DMS79 treated with DMSO at 0.1 percent for 48 hours (cell line): ENCODE measurements at regions not wholly inside any gene's neighbourhood (a gene's known extent, or its start where the extent isn't known, plus 50 kb on each side); places are given as distances from the start of the nearest gene placed in this dataset.

Experiments
- DNase-seq: peaks from one replicate; lab custom pipeline; 2025; lab: John Stamatoyannopoulos, UW

- DNase-seq = no peak
Measured at GRCh38 chr3:34783876-34784275, 855.4 kb upstream of the ARPP21 start.

GRCh38 chr3:34793057-34793456 is 846.3 kb upstream of the ARPP21 start:
- no peak for DNase-seq

DNA sequence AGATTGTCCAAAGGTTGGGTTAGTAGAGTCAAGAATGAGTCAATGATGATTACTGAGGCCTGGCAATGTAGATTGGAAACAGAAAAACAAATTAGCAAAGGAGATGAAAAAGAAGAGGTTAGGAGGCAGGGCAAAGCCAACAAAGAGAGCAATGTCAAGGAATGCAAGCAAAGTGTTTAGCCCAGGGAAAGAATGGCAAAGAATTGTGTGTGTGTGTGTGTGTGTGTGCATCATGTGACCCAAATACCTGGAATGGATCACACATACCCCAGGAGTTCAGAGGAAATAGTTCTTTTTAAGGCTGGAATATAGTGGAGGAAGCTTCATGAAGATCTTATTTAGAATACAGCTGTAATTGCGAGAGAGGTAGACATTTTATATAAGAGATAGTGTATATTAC is 831.7 kb upstream of the ARPP21 start:
- DNase-seq = no peak

GRCh38 chr3:34808287-34808686 is 831.0 kb upstream of the ARPP21 start:
- no peak for DNase-seq

GRCh38 chr3:34828847-34829246 is 810.5 kb upstream of the ARPP21 start:
- DNase-seq = no peak

DNA sequence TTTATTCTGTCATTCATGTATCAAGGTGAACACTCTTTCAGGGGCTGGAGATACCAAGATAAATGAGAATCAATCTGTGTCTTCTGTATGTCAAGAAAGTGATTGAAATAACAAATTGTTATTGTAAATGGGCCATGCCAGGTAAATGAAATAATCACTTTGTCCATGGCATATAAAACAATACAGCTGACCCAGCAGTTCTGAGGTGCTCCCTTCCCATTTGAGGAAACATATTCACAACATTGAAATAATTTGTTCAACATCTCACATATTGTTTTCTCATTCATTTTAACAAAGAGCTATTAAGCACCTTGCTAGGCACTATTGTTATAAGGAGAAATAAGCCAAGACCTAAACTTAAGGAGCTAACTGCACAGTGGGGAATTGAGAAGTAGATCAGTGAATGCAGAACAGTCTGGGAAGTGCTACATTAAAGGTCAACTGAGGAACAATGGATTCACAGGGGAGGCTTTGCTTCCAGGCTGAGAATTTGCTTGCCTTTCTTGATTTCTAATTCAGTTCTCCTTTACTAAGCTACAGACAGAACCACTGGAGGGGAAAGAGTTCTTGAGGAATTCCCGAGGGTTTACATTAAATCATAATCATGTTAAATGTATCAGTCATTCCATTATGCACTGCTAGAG is 806.3 kb upstream of the ARPP21 start:
- DNase-seq = no peak

GRCh38 chr3:34837848-34838741 is 801.2 kb upstream of the ARPP21 start:
- no peak for DNase-seq

DNA sequence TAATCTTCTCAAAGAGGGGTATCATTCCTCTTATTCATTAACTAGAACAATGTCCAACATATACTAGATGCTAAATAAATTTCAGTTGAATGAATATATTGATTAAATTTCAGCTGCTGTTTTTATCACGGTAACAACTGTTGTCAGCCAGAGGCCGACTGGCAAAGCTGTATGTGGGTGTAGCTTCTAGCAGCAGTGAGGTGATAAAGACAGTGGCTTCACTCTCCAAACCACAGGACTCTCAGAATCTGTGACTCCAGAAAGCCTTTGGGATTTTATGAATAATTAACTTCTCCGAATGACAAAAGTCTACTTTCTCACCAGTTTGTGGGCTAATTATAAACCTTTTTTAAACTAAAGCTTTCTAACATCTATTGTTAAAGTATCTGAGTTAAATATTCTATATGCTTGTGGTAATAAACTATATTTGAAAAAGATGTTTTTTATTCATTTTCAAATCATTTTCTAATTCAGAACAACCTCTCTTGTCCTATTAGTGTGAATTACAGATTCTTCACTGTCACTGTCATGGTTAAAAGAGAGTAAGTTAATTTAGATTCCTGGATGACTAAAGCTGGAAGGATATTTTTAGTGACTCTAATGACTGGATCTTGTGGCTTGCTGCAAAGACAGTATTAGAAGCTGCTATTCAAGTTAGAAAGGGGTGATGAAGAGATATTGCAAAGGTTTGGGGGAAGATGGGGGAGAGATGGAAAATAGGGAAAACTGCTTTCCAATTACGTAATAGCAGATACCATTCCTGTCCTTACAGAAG is 796.4 kb upstream of the ARPP21 start:
- DNase-seq = no peak

DNA sequence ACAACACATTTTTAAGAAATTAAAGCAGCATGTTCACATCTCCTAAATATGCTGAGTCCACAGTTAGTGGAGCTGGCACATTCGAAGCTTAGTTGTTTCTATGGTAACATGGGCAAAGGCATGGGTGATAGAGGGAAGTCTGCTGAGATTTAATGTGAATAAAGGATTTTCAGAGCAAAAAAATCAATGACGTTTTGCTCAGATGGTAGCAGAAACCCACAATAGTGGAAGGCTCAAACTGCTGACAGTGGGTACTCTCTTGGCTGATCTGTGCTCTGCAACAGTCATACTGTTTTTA is 795.1 kb upstream of the ARPP21 start:
- no peak for DNase-seq

- DNase-seq = no peak
Measured at GRCh38 chr3:34851137-34851536, 788.2 kb upstream of the ARPP21 start.

DNA sequence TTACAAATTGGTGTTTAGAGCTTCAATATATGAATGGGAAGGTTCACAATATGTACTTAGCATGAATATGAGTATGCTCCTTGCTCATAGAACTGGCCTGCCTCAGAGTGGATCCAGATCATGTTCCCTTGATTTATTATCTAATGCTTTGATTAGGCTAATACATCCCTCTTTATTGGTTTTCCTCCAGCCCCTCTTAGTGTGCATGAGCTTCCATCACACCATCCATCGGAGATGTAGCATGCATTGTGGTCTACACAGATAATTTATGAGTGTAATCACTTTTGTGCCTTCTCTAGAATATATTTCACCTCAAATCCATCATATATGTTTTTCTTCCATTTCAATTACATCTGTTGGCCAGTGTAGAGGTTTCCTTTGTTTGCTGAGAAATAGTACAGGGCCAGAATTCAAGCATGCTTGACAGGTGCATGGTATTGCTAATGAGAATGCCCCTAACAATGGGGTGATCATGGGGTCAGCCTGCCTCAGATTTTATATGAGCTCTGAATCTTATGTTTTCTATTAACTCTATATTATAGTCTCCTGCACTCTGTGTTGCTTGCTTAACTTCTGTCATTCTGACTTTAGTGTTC is 786.4 kb upstream of the ARPP21 start:
- no peak for DNase-seq

DNA sequence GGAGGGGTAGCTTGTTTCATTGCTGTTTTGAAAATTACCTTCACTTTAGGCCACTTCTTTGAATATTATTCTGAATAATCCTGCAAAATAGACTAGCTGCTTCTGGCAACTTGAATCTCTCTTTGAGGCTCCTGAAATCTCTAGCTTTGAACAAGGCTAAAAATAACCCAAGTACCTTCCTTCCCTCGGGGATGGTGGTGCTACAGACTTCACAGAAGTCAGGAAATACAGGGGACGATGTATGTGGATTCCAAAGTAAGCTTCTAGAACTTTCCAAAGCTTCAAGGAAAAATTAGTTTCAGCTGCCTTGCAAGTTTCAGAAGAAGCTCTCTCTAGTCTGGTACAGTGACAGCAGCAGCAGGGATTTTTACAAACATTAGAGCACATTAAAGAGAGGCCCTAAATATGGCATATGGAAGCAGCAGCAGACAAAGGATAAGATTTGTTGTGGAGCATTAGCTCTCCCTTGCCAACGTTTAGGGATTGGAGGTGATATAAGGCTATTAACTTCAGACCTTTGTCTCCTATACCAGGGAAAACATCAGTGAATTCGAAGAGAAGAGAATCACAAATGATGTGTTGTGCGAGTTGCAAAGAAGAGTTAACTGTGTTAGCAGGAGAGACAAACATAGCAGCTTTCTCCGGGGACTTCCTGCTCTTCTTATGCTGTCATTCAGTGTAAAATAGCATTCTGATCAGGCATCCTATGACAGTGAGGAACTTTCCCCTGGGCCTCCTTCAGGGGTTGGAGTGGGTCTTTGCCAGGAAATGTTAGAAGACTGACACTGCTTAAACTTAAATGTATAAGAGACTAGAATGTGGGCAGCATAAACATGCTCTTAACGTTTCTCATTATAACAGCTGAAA is 783.0 kb upstream of the ARPP21 start:
- no peak for DNase-seq

DNA sequence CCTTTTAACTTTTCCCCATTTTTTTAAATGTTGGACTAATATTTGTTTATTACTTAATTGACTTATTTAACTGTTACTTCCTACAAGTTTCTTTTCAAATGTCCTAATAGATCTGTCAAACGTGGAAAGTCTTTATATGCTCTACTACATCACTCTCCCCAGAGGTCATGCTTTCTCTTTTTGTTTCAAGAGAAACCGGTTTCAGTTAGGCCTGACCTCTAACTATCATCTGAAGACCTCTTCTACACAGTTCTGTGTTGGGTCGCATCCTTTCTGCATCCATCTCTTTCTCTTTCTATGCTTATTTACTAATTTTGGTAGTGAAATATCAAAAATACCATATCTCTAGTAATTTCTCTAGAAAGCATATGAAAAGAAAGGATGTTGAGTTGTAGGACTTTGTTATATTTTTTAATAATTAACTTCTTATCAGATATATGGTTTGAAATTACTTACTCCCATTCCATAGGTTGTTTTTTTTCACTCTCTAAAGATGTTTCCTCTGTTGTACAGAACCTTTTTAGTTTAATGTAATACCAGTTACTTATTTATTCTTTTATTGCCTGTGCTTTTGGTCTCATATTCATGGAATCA is 781.2 kb upstream of the ARPP21 start:
- no peak for DNase-seq

GRCh38 chr3:34859746-34860145 is 779.6 kb upstream of the ARPP21 start:
- no peak for DNase-seq

- no peak for DNase-seq
Measured at GRCh38 chr3:34862456-34862855, 776.9 kb upstream of the ARPP21 start.

GRCh38 chr3:34863485-34863884 is 775.8 kb upstream of the ARPP21 start:
- no peak for DNase-seq

- no peak for DNase-seq
Measured at GRCh38 chr3:34864011-34864410, 775.3 kb upstream of the ARPP21 start.

- DNase-seq = no peak
Measured at GRCh38 chr3:34865346-34865745, 774.0 kb upstream of the ARPP21 start.

GRCh38 chr3:34868935-34869334 is 770.4 kb upstream of the ARPP21 start:
- no peak for DNase-seq

- DNase-seq = no peak
Measured at GRCh38 chr3:34869696-34870095, 769.6 kb upstream of the ARPP21 start.

DNA sequence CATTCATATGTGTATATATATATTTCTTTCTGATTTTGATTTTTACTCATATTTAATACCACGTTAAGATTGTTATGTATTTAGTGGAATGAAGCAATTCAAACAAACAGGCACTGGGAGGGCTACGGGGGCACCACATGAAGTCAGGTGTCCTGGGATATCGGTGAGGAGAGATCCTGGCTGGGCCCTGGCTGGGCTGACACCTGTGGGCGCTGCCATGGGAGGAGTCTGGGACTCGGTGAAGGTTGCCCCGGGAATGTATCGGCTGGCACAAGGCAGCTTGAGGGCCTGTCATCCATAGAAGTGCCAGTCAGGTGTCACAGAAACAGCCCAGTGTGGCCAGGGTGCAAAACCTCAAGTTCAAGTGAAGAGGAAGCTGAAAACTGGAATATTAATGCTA is 766.9 kb upstream of the ARPP21 start:
- DNase-seq = no peak
